ENCODE measurements at regions not wholly inside any gene's neighbourhood (a gene's known extent, or its start where the extent isn't known, plus 50 kb on each side); places are given as distances from the start of the nearest gene placed in this dataset.
"Not testable (repeated sequence)": the region's sequence is repeated elsewhere in the genome, so short reads cannot be mapped to it uniquely, and the experiment has no call there.

- DNase-seq = not testable (repeated sequence)
These were observed 691.1 kb downstream of the BRINP1 start for GRCh38 chr9:118677936-118678653.

- DNase-seq = no peak
These were observed 682.3 kb downstream of the BRINP1 start for GRCh38 chr9:118686959-118687358.

GRCh38 chr9:118689280-118689679 is 680.0 kb downstream of the BRINP1 start:
- no peak for DNase-seq

GRCh38 chr9:118692613-118693012 is 676.6 kb downstream of the BRINP1 start:
- DNase-seq = no peak

DNA sequence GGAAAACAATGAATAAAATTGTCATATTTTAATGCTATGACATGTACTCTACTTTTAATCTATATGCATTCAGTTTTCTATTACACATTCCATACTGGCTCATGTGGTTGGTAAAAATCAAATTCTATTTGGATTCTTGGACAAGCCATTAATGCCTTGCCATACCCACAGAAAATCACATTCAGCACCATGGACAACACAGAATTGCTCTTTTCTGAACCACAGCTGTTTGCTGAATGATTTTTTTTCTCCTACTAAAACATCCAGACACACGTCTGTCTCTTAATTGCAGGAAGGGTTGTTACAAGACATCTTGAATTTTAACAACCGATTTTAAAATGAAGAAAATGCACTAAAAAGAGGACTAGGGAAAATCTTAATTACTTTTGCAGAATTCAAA is 675.6 kb downstream of the BRINP1 start:
- DNase-seq = no peak

DNA sequence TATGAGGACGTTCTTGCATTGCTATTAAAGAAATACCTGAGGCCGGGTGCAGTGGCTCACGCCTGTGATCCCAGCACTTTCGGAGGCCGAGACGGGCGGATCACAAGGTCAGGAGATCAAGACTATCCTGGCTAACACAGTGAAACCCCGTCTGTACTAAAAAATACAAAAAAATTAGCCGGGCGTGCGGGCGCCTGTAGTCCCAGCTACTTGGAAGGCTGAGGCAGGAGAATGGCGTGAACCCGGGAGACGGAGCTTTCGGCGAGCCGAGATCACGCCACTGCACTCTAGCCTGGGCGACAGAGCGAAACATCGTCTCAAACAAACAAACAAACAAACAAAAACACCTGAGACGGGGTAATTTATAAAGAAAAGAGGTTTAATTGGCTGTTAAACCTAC is 674.0 kb downstream of the BRINP1 start:
- not testable (repeated sequence) for DNase-seq

GRCh38 chr9:118701985-118702384 is 667.2 kb downstream of the BRINP1 start:
- DNase-seq = no peak

DNA sequence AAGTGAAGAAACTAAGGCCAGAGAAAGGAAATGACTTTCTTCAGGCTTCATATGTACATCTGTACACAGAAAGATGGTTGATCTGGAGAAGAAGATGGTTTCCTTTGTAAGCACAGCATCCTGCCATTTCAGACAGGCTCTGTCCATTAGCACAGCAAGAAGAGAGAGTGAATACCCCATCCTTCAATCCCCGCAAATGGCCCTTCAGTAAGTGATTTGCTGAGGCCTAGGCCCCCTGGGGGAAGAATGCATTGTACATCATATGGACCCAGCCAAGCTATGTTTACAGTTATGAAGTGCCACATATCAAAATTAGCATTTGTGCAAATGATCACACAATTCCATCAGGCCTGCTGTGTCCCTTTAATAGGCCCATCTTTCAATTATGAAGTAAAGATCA is 657.4 kb downstream of the BRINP1 start:
- DNase-seq = no peak

- DNase-seq = no peak
These were observed 648.0 kb downstream of the BRINP1 start for GRCh38 chr9:118721276-118721675.

GRCh38 chr9:118721923-118722322 is 647.3 kb downstream of the BRINP1 start:
- DNase-seq = no peak

GRCh38 chr9:118729981-118730380 is 639.3 kb downstream of the BRINP1 start:
- no peak for DNase-seq

DNA sequence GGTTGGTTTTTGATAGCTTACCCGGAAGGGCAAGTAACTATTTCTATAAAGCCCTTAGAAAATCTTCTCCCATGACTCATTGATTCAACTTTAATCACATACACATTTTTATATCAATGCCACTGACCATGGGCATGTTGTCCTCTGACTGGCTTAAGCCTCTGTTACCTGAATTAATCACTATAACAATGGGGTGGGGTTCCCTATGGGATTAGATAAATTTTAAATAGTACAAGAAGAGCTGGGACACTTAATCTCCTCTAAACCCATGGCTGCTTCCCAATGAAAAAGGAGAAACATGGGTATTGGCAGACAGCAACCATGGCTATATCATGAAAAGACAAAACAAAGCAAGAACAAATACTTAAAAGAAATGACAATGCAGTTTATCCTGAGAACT is 636.2 kb downstream of the BRINP1 start:
- no peak for DNase-seq

DNA sequence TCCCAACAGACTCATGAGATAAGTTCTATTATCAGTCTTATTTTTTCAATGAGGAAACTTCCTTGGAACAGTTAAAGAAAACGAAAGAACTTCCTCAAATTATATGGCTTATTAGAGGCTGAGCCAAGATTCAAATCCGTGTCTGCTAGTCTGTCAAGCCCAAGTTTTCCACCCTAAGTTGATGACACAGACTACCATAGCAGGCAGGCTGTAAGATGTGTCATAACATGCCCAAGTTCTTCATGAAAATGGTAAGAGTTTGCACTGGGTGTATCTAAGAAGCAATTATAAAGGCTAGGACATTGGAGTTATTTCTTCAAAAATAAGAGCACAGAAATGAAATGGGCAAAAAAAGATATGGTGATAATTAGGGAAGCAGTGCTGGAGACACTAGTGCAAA is 634.5 kb downstream of the BRINP1 start:
- DNase-seq = no peak

GRCh38 chr9:118736406-118736805 is 632.8 kb downstream of the BRINP1 start:
- no peak for DNase-seq

GRCh38 chr9:118751077-118751847 is 618.0 kb downstream of the BRINP1 start:
- DNase-seq = no peak

GRCh38 chr9:118751848-118752223 is 617.4 kb downstream of the BRINP1 start:
- no peak for DNase-seq

DNA sequence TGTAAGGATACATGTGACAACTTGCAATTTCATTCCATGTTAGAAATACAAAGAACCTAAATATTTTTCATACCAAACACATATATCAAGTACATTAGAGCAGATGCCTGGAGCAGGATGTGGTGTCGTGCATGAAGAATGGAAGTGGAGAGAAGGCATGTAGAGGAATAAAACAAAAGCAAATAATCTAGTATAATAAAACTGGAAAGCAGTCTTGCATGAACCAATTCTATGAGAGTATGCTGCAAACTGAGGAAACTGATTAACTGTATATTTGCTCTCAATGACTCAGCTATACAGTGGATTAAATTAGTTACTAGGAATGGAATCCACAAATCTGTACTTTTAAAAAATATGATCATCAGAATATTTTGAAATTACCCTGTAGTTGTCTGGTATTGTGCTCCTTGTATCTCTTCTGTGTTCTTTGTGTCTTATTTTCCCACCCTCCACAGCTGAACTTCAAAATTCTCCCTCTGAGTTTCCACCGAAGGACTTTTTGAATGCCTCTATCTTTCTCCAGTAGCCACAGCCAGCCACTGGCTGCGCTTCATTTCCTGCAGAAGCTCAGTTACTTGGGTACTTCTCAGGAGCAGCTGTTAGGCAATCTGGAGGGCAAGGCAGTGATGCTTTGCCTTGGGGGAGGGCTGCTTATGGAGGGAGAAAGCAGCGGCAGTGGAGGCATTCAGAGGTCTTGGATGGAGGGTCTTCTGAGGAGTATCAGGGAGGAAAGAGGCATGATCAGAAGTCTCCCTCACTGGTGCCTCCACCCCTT is 608.0 kb downstream of the BRINP1 start:
- DNase-seq = no peak

- no peak for DNase-seq
These were observed 601.7 kb downstream of the BRINP1 start for GRCh38 chr9:118767571-118767970.

DNA sequence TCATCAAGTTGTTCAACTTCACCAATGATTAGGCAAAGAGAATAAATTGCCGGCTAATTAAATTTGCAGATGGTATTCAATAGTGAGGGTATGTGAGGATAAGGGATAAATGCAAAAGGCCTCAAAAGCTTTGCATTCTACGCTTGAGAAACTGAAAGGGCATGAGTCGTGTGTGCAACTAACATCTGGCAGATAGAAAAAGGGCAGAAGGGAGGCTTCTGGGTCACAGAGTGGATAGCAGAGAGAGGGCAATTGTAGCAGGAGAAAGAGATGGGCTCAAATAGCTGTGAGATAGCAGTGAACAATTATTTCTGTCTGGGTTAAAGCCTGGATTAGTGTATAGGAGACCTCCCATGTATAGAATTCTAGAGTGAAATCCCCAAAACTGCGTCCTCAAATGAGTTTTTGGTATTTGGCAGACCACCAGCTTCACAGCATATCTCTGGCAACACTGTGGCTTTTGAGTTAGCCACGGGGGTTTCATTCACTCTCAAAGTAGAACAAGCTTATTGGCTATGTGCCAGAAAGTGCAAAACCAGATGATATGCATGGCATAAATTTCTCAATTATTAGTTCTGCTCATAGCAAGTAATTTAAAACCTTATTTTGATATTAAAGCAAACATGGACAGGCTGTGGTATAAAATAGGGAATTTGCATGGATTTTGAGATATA is 586.3 kb downstream of the BRINP1 start:
- no peak for DNase-seq

- no peak for DNase-seq
These were observed 585.2 kb downstream of the BRINP1 start for GRCh38 chr9:118784033-118784432.

DNA sequence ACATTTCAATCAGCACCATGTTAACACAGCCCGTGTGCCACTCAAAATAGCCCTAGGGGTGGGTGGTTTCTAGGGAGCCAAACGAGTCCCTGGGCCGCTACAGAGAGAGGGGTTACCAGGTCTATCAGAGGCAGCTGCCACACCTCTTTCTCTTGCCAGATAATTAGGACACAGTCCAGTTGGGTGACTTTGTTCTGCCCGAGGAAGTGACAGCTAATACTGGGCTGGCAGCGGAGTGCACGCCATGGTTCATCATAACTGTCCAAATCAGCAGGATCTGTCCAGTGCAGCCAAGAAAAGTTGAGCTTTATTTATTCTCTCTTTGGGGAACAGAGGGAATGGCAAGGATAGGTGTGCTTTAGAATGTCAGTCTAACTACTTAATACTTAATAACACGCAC is 583.8 kb downstream of the BRINP1 start:
- DNase-seq = no peak

GRCh38 chr9:118786877-118787276 is 582.4 kb downstream of the BRINP1 start:
- no peak for DNase-seq

DNA sequence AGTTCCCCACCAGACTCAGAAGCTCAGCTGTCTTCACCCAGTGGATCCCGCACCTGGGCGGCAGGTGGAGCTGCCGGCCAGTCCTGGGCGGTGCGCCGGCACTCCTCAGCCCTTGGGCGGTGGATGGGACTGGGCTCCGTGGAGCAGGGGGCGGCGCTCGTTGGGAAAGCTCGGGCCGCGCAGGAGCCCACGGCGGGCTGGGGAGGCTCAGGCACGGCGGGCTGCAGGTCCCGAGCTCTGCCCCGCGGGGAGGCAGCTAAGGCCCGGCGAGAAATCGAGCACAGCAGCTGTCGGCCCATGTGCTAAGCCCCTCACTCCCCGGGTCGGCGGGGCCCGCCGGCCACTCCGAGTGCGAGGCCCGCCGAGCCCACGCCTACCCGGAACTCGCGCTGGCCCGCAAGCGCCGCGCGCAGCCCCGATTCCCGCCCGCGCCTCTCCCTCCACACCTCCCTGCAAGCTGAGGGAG is 560.0 kb downstream of the BRINP1 start:
- no peak for DNase-seq

Data from CD4-positive, alpha-beta T cell treated with Interleukin-21 for 1 hour (primary cell).